Natural killer cell (primary cell): ENCODE measurements at regions not wholly inside any gene's neighbourhood (a gene's known extent, or its start where the extent isn't known, plus 50 kb on each side); places are given as distances from the start of the nearest gene placed in this dataset.
A peak's percentile ranks its signal among the peaks of the same experiment; 100 is the strongest.

Source experiments
- ATAC-seq, 3 donors: fragments of 150-1000 bp in 2 of 3; fragments of 200-7000 bp in 1 of 3; cut with Tn5 transposase; 1 replicate in 1 of 3; 2 replicates in 2 of 3; pipeline ENCODE4 v1.10.0; 2021; ENCODE audit warnings: mild to moderate bottlenecking in 2 of 3, moderate library complexity in 2 of 3
- DNase-seq, 2 donors: peaks; one replicate each; pipeline versions ENCODE4 v3.0.0 to v3.0.0-alpha.2; 2013 to 2021; ENCODE audit warnings: mixed read lengths in 1 of 2
- H3K27ac ChIP-seq: one replicate; pipeline ENCODE4 v1.5.1; 2013; ENCODE audit warnings: mild to moderate bottlenecking, low read length
- H3K27me3 ChIP-seq: one replicate; pipeline ENCODE4 v1.6.1; 2013; ENCODE audit warnings: low read length; ENCODE audit not compliant: control insufficient read depth, insufficient read depth
- H3K36me3 ChIP-seq: one replicate; pipeline ENCODE4 v1.6.1; 2013; ENCODE audit warnings: low read length; ENCODE audit not compliant: control insufficient read depth, insufficient read depth
- H3K4me1 ChIP-seq: one replicate; pipeline ENCODE4 v1.6.1; 2013; ENCODE audit warnings: low read length; ENCODE audit not compliant: control insufficient read depth, insufficient read depth
- H3K4me3 ChIP-seq: one replicate; pipeline ENCODE4 v1.5.1; 2013; ENCODE audit warnings: low read length
- H3K9me3 ChIP-seq: one replicate; pipeline ENCODE4 v1.6.1; 2013; ENCODE audit warnings: low read length; ENCODE audit not compliant: control insufficient read depth, insufficient read depth
- H3K27ac Mint-ChIP-seq, 2 donors: one replicate each; pipeline ENCODE4 v1.8.0; 2022; ENCODE audit warnings: mild to moderate bottlenecking in 2 of 2, mixed read lengths in 2 of 2, moderate library complexity in 1 of 2
- H3K27me3 Mint-ChIP-seq, 2 donors: one replicate each; pipeline ENCODE4 v1.8.0; 2022; ENCODE audit warnings: low read depth in 2 of 2, mixed read lengths in 2 of 2
- H3K36me3 Mint-ChIP-seq: one replicate; pipeline ENCODE4 v1.8.0; 2022; ENCODE audit warnings: mixed read lengths
- H3K4me1 Mint-ChIP-seq, 2 donors: one replicate each; pipeline ENCODE4 v1.8.0; 2022; ENCODE audit warnings: mixed read lengths in 2 of 2
- H3K4me3 Mint-ChIP-seq: one replicate; pipeline ENCODE4 v1.8.0; 2022; ENCODE audit warnings: mild to moderate bottlenecking, moderate library complexity, mixed read lengths
- H3K9me3 Mint-ChIP-seq, 2 donors: one replicate each; pipeline ENCODE4 v1.8.0; 2022; ENCODE audit warnings: mixed read lengths in 2 of 2
- CTCF ChIP-seq: fragments of 200-600 bp; IDR thresholded peaks from one replicate; pipeline ENCODE4 v1.8.0; 2022; ENCODE audit warnings: antibody characterized with exemption
- WGBS: methylation state at CpG from one replicate; pipeline ENCODE4 v1.1.7; 2013; ENCODE audit warnings: missing lambda C conversion rate; ENCODE audit not compliant: insufficient coverage; 5-methylcytosine and 5-hydroxymethylcytosine counted together
- intact Hi-C: fragments of 100-400 bp; cut with micrococcal nuclease; formaldehyde crosslinking; loops from one replicate; pipeline ENCODE4 v1.14.2; 2022

DNA sequence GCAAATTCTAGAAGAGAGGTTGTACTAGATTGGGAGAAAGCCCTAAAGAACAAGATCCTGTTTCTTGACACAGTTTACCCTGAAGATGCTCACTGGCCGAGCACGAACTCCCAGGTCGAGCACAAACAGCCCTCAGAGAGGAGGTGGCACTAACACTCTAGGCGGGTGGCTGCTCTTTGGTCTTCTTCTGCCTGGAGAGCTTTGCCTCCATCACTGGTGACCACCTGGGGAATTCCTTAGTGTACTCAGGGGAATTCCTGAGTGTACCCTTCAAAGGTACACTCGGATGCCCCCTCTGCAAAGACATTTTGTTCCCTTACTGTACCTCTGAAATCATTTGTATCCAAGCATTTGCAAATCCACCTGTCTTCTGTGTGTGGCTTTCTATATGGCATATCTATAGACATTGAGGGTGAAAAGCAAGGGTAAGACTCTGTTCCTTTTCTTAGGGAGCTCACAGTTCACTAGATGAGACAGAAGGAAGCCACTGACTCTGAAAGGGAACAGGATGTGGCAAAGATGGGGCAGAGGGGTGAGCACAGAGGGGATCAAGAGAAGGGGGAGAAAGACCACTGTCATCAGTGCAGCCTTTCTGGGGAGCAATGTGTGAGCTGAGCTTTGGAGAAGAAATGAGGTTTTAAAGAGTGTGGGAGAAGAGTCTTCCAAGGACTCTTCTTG, 124.3 kb downstream of the GPCPD1 start:
- H3K27ac Mint-ChIP-seq = no peak overlapping the region

DNA sequence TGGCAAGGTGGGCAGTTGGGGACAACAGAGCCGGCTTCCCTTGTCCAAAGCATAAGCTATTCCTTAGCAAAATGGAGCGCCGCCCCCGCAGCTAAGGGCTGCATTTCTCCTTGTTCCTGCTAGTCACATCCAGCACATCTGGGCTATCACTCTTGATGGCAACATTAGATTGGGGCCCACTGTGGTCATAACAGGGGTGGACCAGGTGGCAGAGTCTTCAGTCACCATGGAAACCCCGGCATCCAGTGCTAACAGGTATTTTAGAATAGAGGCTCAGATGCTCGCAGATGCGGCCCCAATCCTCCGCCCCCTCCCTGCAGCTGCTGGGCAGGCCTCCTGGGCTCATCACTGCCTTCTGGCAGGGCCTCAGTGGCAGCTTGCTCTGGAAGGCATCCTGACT, 125.9 kb downstream of the GPCPD1 start:
- Mint-ChIP-seq H3K4me1 (peaks cover 11% of the 10 kb centered on the region in 2 donors), H3K9me3 (no peaks in the 10 kb centered on the region), H3K4me3 (no peak overlapping the region), H3K27ac (no peak overlapping the region), H3K36me3 (no peaks in the 10 kb centered on the region), H3K27me3 (peaks cover 8 to 22% of the 10 kb centered on the region in 2 donors)
- peaks cover 17% of the 10 kb centered on the region for H3K4me1 ChIP-seq
- H3K36me3 ChIP-seq = no peaks in the 10 kb centered on the region
- no peaks in the 10 kb centered on the region for H3K9me3 ChIP-seq
- WGBS = 87% methylated on average over 8 of the region's 8 CpGs
- no peak overlapping the region for H3K4me3 ChIP-seq
- intact Hi-C loops = no loop called here
- no peaks in the 10 kb centered on the region for H3K27me3 ChIP-seq
- no peak overlapping the region for H3K27ac ChIP-seq
- ATAC-seq (no peak), DNase-seq (no peak)
- no peak for TF ChIP-seq CTCF

More for the DNA sequence above, 124.3 kb downstream of the GPCPD1 start:
- H3K36me3 ChIP-seq = no peaks in the 10 kb centered on the region
- H3K4me1 Mint-ChIP-seq = peaks cover 23 to 24% of the 10 kb centered on the region in 2 donors
- H3K27me3 ChIP-seq = no peaks in the 10 kb centered on the region
- no peak overlapping the region for H3K27ac ChIP-seq
- no peaks in the 10 kb centered on the region for H3K9me3 Mint-ChIP-seq
- no peaks in the 10 kb centered on the region for H3K36me3 Mint-ChIP-seq
- peaks cover 8 to 22% of the 10 kb centered on the region in 2 donors for H3K27me3 Mint-ChIP-seq
- no peak overlapping the region for H3K4me3 ChIP-seq
- DNase-seq (peak in 1 of 2 donors; percentile 28), ATAC-seq (peak in 1 of 3 donors; percentile 40)
- no peaks in the 10 kb centered on the region for H3K9me3 ChIP-seq
- intact Hi-C loops = no loop called here
- peaks cover 22% of the 10 kb centered on the region for H3K4me1 ChIP-seq
- H3K4me3 Mint-ChIP-seq = no peak overlapping the region
- 71% methylated on average over 5 of the region's 5 CpGs for WGBS
- TF ChIP-seq CTCF = no peak

- H3K4me1 Mint-ChIP-seq = peaks cover 10 to 11% of the 10 kb centered on the region in 2 donors
- Histone ChIP-seq H3K27ac (no peak overlapping the region), H3K27me3 (no peaks in the 10 kb centered on the region), H3K9me3 (no peaks in the 10 kb centered on the region), H3K4me1 (peaks cover 17% of the 10 kb centered on the region), H3K36me3 (no peaks in the 10 kb centered on the region), H3K4me3 (no peak overlapping the region)
- WGBS = 84% methylated on average over 6 of the region's 6 CpGs
- intact Hi-C loops = no loop called here
- DNase-seq (no peak), ATAC-seq (no peak)
- H3K27ac Mint-ChIP-seq = no peak overlapping the region
- H3K9me3 Mint-ChIP-seq = no peaks in the 10 kb centered on the region
- H3K4me3 Mint-ChIP-seq = no peak overlapping the region
- peaks cover 8 to 22% of the 10 kb centered on the region in 2 donors for H3K27me3 Mint-ChIP-seq
- no peak for TF ChIP-seq CTCF
- H3K36me3 Mint-ChIP-seq = no peaks in the 10 kb centered on the region
These were observed 126.5 kb downstream of the GPCPD1 start for GRCh38 chr20:5484346-5484745.

DNA sequence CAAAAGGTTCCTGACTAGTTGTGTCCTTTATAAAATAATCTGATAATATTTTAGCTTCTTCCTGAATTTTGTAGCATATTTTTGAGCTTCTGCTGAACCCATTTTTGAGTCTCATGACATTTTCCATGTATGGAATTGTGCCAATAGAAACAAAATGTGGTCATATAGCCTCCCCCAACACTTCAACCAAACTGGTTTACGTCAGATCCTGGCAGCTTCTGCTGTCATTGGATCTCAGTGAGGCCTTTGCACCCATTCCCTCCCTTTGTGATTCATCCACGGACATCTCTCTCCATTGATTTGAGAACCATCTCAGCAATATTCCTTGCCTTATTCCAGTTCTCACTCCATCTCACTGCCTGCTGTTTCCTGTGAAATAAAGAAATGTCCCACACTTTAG, 128.0 kb downstream of the GPCPD1 start:
- intact Hi-C loops = no loop called here

More for the DNA sequence above, 128.0 kb downstream of the GPCPD1 start:
- Histone ChIP-seq H3K4me1 (peaks cover 17% of the 10 kb centered on the region), H3K36me3 (no peaks in the 10 kb centered on the region), H3K27ac (no peak overlapping the region), H3K4me3 (no peak overlapping the region), H3K27me3 (no peaks in the 10 kb centered on the region), H3K9me3 (no peaks in the 10 kb centered on the region)
- ATAC-seq (no peak), DNase-seq (no peak)
- H3K9me3 Mint-ChIP-seq = no peaks in the 10 kb centered on the region
- H3K27me3 Mint-ChIP-seq = peaks cover 7 to 14% of the 10 kb centered on the region in 2 donors
- 82% methylated on average over 2 of the region's 2 CpGs for WGBS
- H3K27ac Mint-ChIP-seq = no peak overlapping the region
- H3K36me3 Mint-ChIP-seq = no peaks in the 10 kb centered on the region
- peaks cover 10 to 11% of the 10 kb centered on the region in 2 donors for H3K4me1 Mint-ChIP-seq
- no peak for TF ChIP-seq CTCF
- no peak overlapping the region for H3K4me3 Mint-ChIP-seq
